Thyroid gland (tissue), 4 donors: ENCODE measurements at regions not wholly inside any gene's neighbourhood (a gene's known extent, or its start where the extent isn't known, plus 50 kb on each side); places are given as distances from the start of the nearest gene placed in this dataset.

Experiments
- CTCF ChIP-seq, 6 experiments: fragments of 200-600 bp in 3 of 6; fragments of 450-650 bp in 3 of 6; sonication (generic) in 3 of 6; IDR thresholded peaks; one replicate each; pipeline ENCODE4 v1.5.1; 2016 to 2019; ENCODE audit warnings: antibody characterized with exemption in 6 of 6, mild to moderate bottlenecking in 2 of 6, inconsistent platforms in 1 of 6, moderate library complexity in 1 of 6
- POLR2A ChIP-seq, 2 donors: fragments of 450-650 bp; IDR thresholded peaks; one replicate each; pipeline ENCODE4 v1.6.1; 2017; ENCODE audit warnings: antibody characterized with exemption in 2 of 2, mild to moderate bottlenecking in 2 of 2, moderate library complexity in 1 of 2

- TF ChIP-seq CTCF (IDR thresholded peaks at IDR 0.05) (no peak), POLR2A (IDR thresholded peaks at IDR 0.05) (no peak)
Observed at GRCh38 chr3:69605867-69606266, 133.4 kb upstream of the MITF start.
